ENCODE measurements at regions not wholly inside any gene's neighbourhood (a gene's known extent, or its start where the extent isn't known, plus 50 kb on each side); places are given as distances from the start of the nearest gene placed in this dataset.

DNA sequence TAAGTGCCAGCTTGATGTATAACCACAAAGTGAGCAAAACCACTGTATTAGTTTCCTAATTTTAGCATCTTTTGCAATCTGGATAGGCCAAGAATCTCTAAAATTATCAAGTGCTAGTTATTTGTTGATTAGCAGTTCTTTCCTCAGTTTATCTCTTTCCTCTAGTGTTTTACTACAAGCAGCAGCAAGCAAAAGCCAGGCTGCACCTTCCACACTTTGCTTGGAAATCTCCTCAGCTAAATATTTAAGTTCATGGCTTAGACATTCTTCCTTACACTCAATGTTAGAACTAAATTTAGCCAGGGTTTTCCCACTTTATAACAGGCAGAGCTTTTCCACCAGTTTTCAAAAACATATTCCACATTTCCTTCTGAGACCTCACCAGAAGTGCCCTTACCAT, 85.7 kb upstream of the BMPER start:
- Histone ChIP-seq H3K9me3 (replicated peaks; ENCODE audit: insufficient read depth, low read length) (no peaks in the 10 kb centered on the region), H3K9ac (ENCODE audit: low read length) (no peak overlapping the region), H3K4me1 (ENCODE audit: low read length) (0 out of 2 replicates have a peak, but pooled peaks cover under 1% of the 10 kb centered on the region), H4K20me1 (ENCODE audit: insufficient read depth, low read length) (no peaks in the 10 kb centered on the region), H3K27ac (ENCODE audit: low read length) (no peak overlapping the region), H2AFZ (ENCODE audit: low read length) (no peak overlapping the region), H3K9me2 (replicated peaks; ENCODE audit: insufficient read depth, low read length) (no peaks in the 10 kb centered on the region), H3K4me3 (ENCODE audit: low read length) (no peak overlapping the region), H3F3A (ENCODE audit: insufficient read depth, low read length) (no peaks in the 10 kb centered on the region), H3K27me3 (replicated peaks; ENCODE audit: insufficient read depth, low read length) (no peaks in the 10 kb centered on the region), H3K4me2 (ENCODE audit: low read depth, low read length) (no peak overlapping the region), H3K36me3 (replicated peaks; ENCODE audit: insufficient read depth, low read length) (no peaks in the 10 kb centered on the region), H3K79me2 (ENCODE audit: low read length) (no peaks in the 10 kb centered on the region)
- TF ChIP-seq EZH2 (optimal IDR thresholded peaks at IDR 0.05; ENCODE audit: low read depth, low read length) (no peak), EZH2phosphoT487 (IDR thresholded peaks at IDR 0.05; ENCODE audit: low read length) (no peak), CTCF (IDR thresholded peaks at IDR 0.05; ENCODE audit: low read length) (no peak)
- no peak for DNase-seq

DNA sequence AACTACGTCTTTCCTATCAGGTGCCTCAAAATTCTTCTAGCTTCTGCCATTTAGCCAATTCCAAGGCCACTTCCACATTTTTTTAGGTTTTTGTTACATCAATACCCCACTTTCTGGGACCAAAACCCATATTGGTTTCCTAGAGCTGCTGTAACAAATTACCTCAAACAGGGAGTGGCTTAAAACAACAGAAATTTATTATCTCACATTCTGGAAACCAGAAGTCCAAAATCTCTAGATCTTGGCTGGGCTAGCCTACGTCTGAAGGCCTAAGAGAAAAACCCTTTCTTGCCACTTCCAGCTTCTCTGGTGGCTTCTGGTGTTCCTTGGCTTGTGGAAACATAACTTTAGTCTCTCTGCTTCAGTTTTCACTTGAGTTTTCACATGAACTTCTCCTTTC, 85.1 kb upstream of the BMPER start:
- no peaks in the 10 kb centered on the region for H3K79me2 ChIP-seq (ENCODE audit: low read length)
- H3K4me2 ChIP-seq (ENCODE audit: low read depth, low read length): no peak overlapping the region
- no peak overlapping the region for H3K27ac ChIP-seq (ENCODE audit: low read length)

GRCh38 chr7:33821970-33822369, 83.4 kb upstream of the BMPER start:
- no peaks in the 10 kb centered on the region for H3K9me3 ChIP-seq (replicated peaks; ENCODE audit: insufficient read depth, low read length)
- H3K4me3 ChIP-seq (ENCODE audit: low read length): no peak overlapping the region
- H2AFZ ChIP-seq (ENCODE audit: low read length): no peak overlapping the region
- H3K4me1 ChIP-seq (ENCODE audit: low read length): no peaks in the 10 kb centered on the region
- no peak overlapping the region for H3K27ac ChIP-seq (ENCODE audit: low read length)
- H3K4me2 ChIP-seq (ENCODE audit: low read depth, low read length): no peak overlapping the region
- no peaks in the 10 kb centered on the region for H3K9me2 ChIP-seq (replicated peaks; ENCODE audit: insufficient read depth, low read length)
- TF ChIP-seq CTCF (IDR thresholded peaks at IDR 0.05; ENCODE audit: low read length) (no peak), EZH2phosphoT487 (IDR thresholded peaks at IDR 0.05; ENCODE audit: low read length) (no peak), EZH2 (optimal IDR thresholded peaks at IDR 0.05; ENCODE audit: low read depth, low read length) (no peak)
- H3K9ac ChIP-seq (ENCODE audit: low read length): no peak overlapping the region
- H4K20me1 ChIP-seq (ENCODE audit: insufficient read depth, low read length): no peaks in the 10 kb centered on the region
- no peak for DNase-seq
- H3K79me2 ChIP-seq (ENCODE audit: low read length): no peaks in the 10 kb centered on the region
- H3K27me3 ChIP-seq (replicated peaks; ENCODE audit: insufficient read depth, low read length): no peaks in the 10 kb centered on the region
- no peaks in the 10 kb centered on the region for H3K36me3 ChIP-seq (replicated peaks; ENCODE audit: insufficient read depth, low read length)
- no peaks in the 10 kb centered on the region for H3F3A ChIP-seq (ENCODE audit: insufficient read depth, low read length)

More for the DNA sequence above, 85.1 kb upstream of the BMPER start:
- Histone ChIP-seq H3K9ac (ENCODE audit: low read length) (no peak overlapping the region), H3K4me1 (ENCODE audit: low read length) (no peaks in the 10 kb centered on the region), H3F3A (ENCODE audit: insufficient read depth, low read length) (no peaks in the 10 kb centered on the region), H3K27me3 (replicated peaks; ENCODE audit: insufficient read depth, low read length) (no peaks in the 10 kb centered on the region), H3K9me3 (replicated peaks; ENCODE audit: insufficient read depth, low read length) (no peaks in the 10 kb centered on the region), H3K9me2 (replicated peaks; ENCODE audit: insufficient read depth, low read length) (no peaks in the 10 kb centered on the region), H2AFZ (ENCODE audit: low read length) (no peak overlapping the region), H4K20me1 (ENCODE audit: insufficient read depth, low read length) (no peaks in the 10 kb centered on the region), H3K4me3 (ENCODE audit: low read length) (no peak overlapping the region), H3K36me3 (replicated peaks; ENCODE audit: insufficient read depth, low read length) (no peaks in the 10 kb centered on the region)
- no peak for DNase-seq
- no peak for TF ChIP-seq EZH2 (optimal IDR thresholded peaks at IDR 0.05; ENCODE audit: low read depth, low read length)
- TF ChIP-seq CTCF (IDR thresholded peaks at IDR 0.05; ENCODE audit: low read length): no peak
- TF ChIP-seq EZH2phosphoT487 (IDR thresholded peaks at IDR 0.05; ENCODE audit: low read length): no peak

Measured in MM.1S (cell line).